ENCODE measurements at regions not wholly inside any gene's neighbourhood (a gene's known extent, or its start where the extent isn't known, plus 50 kb on each side); places are given as distances from the start of the nearest gene placed in this dataset.

DNA sequence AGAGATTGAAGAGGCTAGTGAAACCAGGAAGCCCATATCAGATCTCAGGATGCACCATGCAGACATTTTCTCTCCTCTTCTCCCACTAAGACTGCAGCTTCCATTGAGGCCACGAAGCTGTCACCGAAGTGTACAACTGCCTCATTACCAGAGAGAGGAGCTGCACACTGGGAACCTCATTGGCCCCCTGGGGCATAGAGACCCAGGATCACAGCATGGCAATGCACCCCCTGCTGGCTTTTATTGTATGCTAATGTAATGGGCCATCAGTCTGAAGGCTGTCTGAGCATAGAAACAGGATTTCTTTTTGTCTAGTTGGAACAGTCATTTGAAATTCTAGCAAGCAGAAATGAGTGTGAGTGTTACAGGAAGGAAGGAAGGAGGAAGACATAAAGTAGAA lies 861.6 kb upstream of the CELF4 start:
- TF ChIP-seq, protein P1, sequence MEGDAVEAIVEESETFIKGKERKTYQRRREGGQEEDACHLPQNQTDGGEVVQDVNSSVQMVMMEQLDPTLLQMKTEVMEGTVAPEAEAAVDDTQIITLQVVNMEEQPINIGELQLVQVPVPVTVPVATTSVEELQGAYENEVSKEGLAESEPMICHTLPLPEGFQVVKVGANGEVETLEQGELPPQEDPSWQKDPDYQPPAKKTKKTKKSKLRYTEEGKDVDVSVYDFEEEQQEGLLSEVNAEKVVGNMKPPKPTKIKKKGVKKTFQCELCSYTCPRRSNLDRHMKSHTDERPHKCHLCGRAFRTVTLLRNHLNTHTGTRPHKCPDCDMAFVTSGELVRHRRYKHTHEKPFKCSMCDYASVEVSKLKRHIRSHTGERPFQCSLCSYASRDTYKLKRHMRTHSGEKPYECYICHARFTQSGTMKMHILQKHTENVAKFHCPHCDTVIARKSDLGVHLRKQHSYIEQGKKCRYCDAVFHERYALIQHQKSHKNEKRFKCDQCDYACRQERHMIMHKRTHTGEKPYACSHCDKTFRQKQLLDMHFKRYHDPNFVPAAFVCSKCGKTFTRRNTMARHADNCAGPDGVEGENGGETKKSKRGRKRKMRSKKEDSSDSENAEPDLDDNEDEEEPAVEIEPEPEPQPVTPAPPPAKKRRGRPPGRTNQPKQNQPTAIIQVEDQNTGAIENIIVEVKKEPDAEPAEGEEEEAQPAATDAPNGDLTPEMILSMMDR (IDR thresholded peaks at IDR 0.05; ENCODE audit: unreplicated experiment) = no peak
- Mint-ChIP-seq H3K36me3 (ENCODE audit: insufficient read depth, unreplicated experiment) (no peaks in the 10 kb centered on the region), H3K4me1 (ENCODE audit: insufficient read depth, unreplicated experiment) (no peaks in the 10 kb centered on the region), H3K9me3 (ENCODE audit: unreplicated experiment) (no peaks in the 10 kb centered on the region), H3K27me3 (ENCODE audit: insufficient read depth, unreplicated experiment) (no peaks in the 10 kb centered on the region), H3K4me3 (ENCODE audit: unreplicated experiment) (no peak overlapping the region), H3K27ac (ENCODE audit: low read depth, unreplicated experiment) (no peak overlapping the region)
- intact Hi-C loops (cut with micrococcal nuclease) = no loop called here
- ChIA-PET CTCF (interaction anchor here (0.6 kb wide), 1 partner anchor 9 kb away, joined by 4 read pairs; no protein-coding TSS in a partner anchor), POLR2A (interaction anchor here (0.6 kb wide), 1 partner anchor 666 kb away, joined by 3 read pairs; no protein-coding TSS in a partner anchor)
- BruUV-seq (replicated peaks) = no TSS peak
- peak; percentile 18 for DNase-seq (ENCODE audit: unreplicated experiment)

DNA sequence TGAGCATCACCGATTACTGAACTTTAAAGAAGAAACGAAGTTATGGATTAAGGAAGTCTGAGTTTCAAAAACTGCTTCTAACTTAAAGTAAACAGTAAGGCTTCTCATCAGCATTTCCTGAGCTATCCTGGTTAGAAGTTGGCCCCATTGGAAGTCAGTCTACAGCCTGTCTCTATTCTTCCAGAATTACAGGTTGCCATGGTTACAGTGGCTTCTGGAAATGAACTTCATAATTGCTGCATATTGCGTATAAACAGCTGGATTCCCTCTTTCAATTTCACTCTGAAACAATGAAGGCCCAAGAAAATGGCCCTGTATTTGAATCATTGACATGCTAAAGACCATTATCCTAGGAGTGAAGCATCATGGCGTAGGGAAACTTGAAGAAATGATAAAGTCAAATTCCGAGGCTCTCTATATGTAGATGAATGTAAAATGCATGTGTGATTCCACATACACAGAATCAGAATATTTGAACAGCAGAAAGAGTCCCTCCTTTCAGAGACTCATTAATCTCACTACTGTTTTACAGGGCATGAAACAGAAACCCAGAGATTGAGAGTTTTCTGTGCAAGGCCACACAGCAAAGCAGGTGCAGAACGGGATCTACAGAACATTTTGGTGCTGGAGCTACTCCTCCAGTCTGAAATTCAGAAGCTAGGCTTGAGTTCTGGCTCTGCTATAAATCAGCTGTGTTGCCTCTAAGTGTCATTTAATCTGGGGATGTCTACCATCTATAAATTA lies 856.4 kb upstream of the CELF4 start:
- H3K4me1 Mint-ChIP-seq (ENCODE audit: insufficient read depth, unreplicated experiment) = no peaks in the 10 kb centered on the region
- intact Hi-C loops (cut with micrococcal nuclease) = no loop called here
- TF ChIP-seq, protein P1 (IDR thresholded peaks at IDR 0.05; ENCODE audit: unreplicated experiment) = no peak
- ChIA-PET CTCF (interaction anchor here (0.8 to 1.0 kb wide), 2 partner anchors 122 to 538 kb away, joined by 3 read pairs; no protein-coding TSS in a partner anchor), POLR2A (no interaction called here)
- no peak overlapping the region for H3K4me3 Mint-ChIP-seq (ENCODE audit: unreplicated experiment)
- DNase-seq (ENCODE audit: unreplicated experiment) = no peak
- no peaks in the 10 kb centered on the region for H3K36me3 Mint-ChIP-seq (ENCODE audit: insufficient read depth, unreplicated experiment)
- H3K27ac Mint-ChIP-seq (ENCODE audit: low read depth, unreplicated experiment) = no peak overlapping the region
- H3K27me3 Mint-ChIP-seq (ENCODE audit: insufficient read depth, unreplicated experiment) = no peaks in the 10 kb centered on the region
- no TSS peak for BruUV-seq (replicated peaks)
- no peaks in the 10 kb centered on the region for H3K9me3 Mint-ChIP-seq (ENCODE audit: unreplicated experiment)

GRCh38 chr18:38421021-38421420 lies 855.4 kb upstream of the CELF4 start:
- Mint-ChIP-seq H3K4me3 (ENCODE audit: unreplicated experiment) (no peak overlapping the region), H3K36me3 (ENCODE audit: insufficient read depth, unreplicated experiment) (no peaks in the 10 kb centered on the region), H3K27ac (ENCODE audit: low read depth, unreplicated experiment) (no peak overlapping the region), H3K9me3 (ENCODE audit: unreplicated experiment) (no peaks in the 10 kb centered on the region), H3K4me1 (ENCODE audit: insufficient read depth, unreplicated experiment) (no peaks in the 10 kb centered on the region), H3K27me3 (ENCODE audit: insufficient read depth, unreplicated experiment) (no peaks in the 10 kb centered on the region)
- intact Hi-C loops (cut with micrococcal nuclease) = no loop called here
- TF ChIP-seq, protein P1 (IDR thresholded peaks at IDR 0.05; ENCODE audit: unreplicated experiment) = no peak
- POLR2A ChIA-PET = no interaction called here
- CTCF ChIA-PET = interaction anchor here (0.6 kb wide), 1 partner anchor 29 kb away, joined by 5 read pairs; no protein-coding TSS in a partner anchor
- no TSS peak for BruUV-seq (replicated peaks)
- no peak for DNase-seq (ENCODE audit: unreplicated experiment)

- Mint-ChIP-seq H3K9me3 (ENCODE audit: unreplicated experiment) (no peaks in the 10 kb centered on the region), H3K4me1 (ENCODE audit: insufficient read depth, unreplicated experiment) (no peaks in the 10 kb centered on the region), H3K36me3 (ENCODE audit: insufficient read depth, unreplicated experiment) (no peaks in the 10 kb centered on the region), H3K27me3 (ENCODE audit: insufficient read depth, unreplicated experiment) (no peaks in the 10 kb centered on the region), H3K4me3 (ENCODE audit: unreplicated experiment) (no peak overlapping the region), H3K27ac (ENCODE audit: low read depth, unreplicated experiment) (no peak overlapping the region)
- TF ChIP-seq, protein P1 (IDR thresholded peaks at IDR 0.05; ENCODE audit: unreplicated experiment) = no peak
- intact Hi-C loops (cut with micrococcal nuclease) = no loop called here
- no TSS peak for BruUV-seq (replicated peaks)
- no peak for DNase-seq (ENCODE audit: unreplicated experiment)
- CTCF ChIA-PET = interaction anchor here (0.6 kb wide), 1 partner anchor 29 kb away, joined by 5 read pairs; no protein-coding TSS in a partner anchor
- POLR2A ChIA-PET = no interaction called here
Observed at GRCh38 chr18:38420611-38421010, 855.0 kb upstream of the CELF4 start.

Measured in MCF 10A (cell line).